ENCODE measurements at regions not wholly inside any gene's neighbourhood (a gene's known extent, or its start where the extent isn't known, plus 50 kb on each side); places are given as distances from the start of the nearest gene placed in this dataset.
"Not testable (repeated sequence)": the region's sequence is repeated elsewhere in the genome, so short reads cannot be mapped to it uniquely, and the experiment has no call there.

- Mint-ChIP-seq H3K4me3 (no peak overlapping the region), H3K36me3 (no peaks in the 10 kb centered on the region), H3K4me1 (ENCODE audit: low read depth in 2 of 2) (no peaks in the 10 kb centered on the region), H3K27me3 (peaks cover 2 to 11% of the 10 kb centered on the region in 2 donors), H3K27ac (no peak overlapping the region), H3K9me3 (no peaks in the 10 kb centered on the region)
- no peak for ATAC-seq
- no peak for DNase-seq (ENCODE audit: low spot score)
Measured at GRCh38 chr4:53844551-53844950, 219.9 kb downstream of the CHIC2 start.

DNA sequence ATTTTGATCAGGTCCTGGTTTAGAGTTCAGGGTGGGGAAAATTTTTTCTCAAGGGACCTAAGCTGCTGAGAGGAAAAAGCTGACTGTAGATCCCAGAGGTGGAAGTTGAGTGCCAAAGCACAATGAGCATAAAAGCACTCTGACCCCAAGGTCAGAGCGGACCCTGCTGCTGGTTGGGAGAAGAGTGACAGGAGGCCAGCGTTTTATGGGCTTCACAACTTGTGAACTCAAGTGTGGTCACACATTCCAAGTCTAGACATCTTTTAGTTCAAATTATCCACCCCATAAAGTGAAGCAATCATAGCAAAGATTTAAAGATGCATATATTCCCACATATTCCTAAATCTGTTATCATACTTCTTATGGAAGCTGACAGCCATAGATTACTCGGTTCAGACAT is 220.3 kb downstream of the CHIC2 start:
- Mint-ChIP-seq H3K27ac (no peak overlapping the region), H3K4me3 (no peak overlapping the region), H3K4me1 (ENCODE audit: low read depth in 2 of 2) (no peaks in the 10 kb centered on the region), H3K27me3 (peaks cover 2 to 11% of the 10 kb centered on the region in 2 donors), H3K9me3 (no peaks in the 10 kb centered on the region), H3K36me3 (no peaks in the 10 kb centered on the region)
- DNase-seq (ENCODE audit: low spot score) (no peak), ATAC-seq (no peak)

DNA sequence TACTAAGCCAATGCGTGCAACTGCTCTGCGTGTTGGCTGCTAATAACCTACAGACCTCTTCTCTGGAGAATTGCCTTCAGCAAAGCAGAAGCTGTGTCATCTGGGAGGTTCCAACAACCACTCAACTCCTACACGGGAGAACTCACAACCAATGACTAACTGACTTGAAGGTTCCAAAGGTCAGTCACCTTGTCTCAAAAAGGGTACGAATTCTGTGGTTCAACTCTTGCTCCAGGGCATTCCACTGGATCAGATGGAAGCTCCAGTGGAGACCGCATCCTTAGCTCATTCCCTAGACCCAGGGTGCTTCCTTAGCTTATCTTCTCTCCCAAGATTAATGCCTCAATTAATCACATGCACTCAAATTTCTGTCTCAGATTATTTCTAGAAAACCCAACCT is 222.7 kb downstream of the CHIC2 start:
- no peak for DNase-seq (ENCODE audit: low spot score)

DNA sequence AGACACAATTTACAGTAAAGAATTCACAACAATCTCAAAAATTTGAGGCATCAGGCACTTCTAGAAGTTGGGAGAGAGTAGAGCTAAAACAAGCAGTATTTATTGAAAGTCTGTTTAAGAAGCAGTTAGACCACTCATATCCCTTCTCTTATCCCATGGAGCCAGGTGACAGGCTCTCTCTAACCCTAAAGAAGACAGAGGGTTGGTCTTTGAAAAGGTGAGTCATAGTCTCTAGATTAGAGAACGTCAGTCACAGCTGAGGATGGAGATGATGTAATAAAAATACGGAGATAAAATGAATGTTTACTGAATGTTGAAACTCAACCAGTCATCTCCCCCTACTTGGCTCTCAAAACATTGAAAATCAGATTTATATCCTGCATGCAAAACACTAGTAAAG is 223.8 kb downstream of the CHIC2 start:
- Mint-ChIP-seq H3K27ac (no peak overlapping the region), H3K9me3 (peaks cover 9% of the 10 kb centered on the region), H3K4me1 (ENCODE audit: low read depth in 2 of 2) (no peaks in the 10 kb centered on the region), H3K36me3 (peaks cover 6% of the 10 kb centered on the region), H3K27me3 (peaks cover 2 to 20% of the 10 kb centered on the region in 2 donors), H3K4me3 (no peak overlapping the region)
- ATAC-seq (no peak), DNase-seq (ENCODE audit: low spot score) (no peak)

More for the DNA sequence above, 222.7 kb downstream of the CHIC2 start:
- Mint-ChIP-seq H3K4me1 (ENCODE audit: low read depth in 2 of 2) (no peaks in the 10 kb centered on the region), H3K4me3 (no peak overlapping the region), H3K27me3 (peaks cover 2 to 11% of the 10 kb centered on the region in 2 donors), H3K36me3 (no peaks in the 10 kb centered on the region), H3K27ac (no peak overlapping the region), H3K9me3 (no peaks in the 10 kb centered on the region)
- no peak for ATAC-seq

DNA sequence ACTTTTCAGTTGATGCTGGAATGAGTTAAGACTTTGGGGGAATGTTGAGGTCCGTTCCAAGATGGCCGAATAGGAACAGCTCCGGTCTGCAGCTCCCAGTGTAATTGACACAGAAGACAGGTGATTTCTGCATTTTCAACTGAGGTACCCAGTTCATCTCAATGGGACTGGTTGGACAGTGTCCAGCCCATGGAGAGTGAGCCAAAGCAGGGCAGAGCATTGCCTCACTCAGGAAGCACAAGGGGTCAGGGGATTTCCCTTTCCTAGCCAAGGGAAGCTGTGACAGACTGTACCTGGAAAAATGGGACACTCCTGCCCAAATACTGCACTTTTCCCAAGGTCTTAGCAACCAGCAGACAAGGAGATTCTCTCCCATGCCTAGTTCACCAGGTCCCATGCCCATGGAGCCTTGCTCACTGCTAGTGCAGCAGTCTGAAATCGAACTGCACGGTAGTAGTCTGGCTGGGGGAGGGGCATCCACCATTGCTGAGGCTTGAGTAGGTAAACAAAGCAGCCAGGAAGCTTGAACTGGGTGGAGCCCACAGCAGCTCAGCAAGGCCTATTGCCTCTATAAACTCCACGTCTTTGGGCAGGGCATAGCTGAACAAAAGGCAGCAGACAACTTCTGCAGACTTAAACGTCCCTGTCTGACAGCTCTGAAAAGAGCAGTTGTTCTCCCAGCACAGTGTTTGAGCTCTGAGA is 231.0 kb downstream of the CHIC2 start:
- Mint-ChIP-seq H3K36me3 (peaks cover 18% of the 10 kb centered on the region), H3K9me3 (peaks cover 20% of the 10 kb centered on the region), H3K27me3 (peaks cover 0 to 21% of the 10 kb centered on the region in 2 donors)
- DNase-seq (ENCODE audit: low spot score); ATAC-seq; H3K4me3 Mint-ChIP-seq; H3K4me1 Mint-ChIP-seq (ENCODE audit: low read depth in 2 of 2); H3K27ac Mint-ChIP-seq: not testable (repeated sequence)

- peaks cover 18% of the 10 kb centered on the region for H3K36me3 Mint-ChIP-seq
- H3K4me3 Mint-ChIP-seq, result no peak overlapping the region
- H3K4me1 Mint-ChIP-seq (ENCODE audit: low read depth in 2 of 2), result no peaks in the 10 kb centered on the region
- no peak overlapping the region for H3K27ac Mint-ChIP-seq
- DNase-seq (ENCODE audit: low spot score) (no peak), ATAC-seq (no peak)
- H3K27me3 Mint-ChIP-seq, result peaks cover 0 to 21% of the 10 kb centered on the region in 2 donors
- H3K9me3 Mint-ChIP-seq, result peaks cover 24% of the 10 kb centered on the region
Measured at GRCh38 chr4:53832549-53832948, 231.9 kb downstream of the CHIC2 start.

DNA sequence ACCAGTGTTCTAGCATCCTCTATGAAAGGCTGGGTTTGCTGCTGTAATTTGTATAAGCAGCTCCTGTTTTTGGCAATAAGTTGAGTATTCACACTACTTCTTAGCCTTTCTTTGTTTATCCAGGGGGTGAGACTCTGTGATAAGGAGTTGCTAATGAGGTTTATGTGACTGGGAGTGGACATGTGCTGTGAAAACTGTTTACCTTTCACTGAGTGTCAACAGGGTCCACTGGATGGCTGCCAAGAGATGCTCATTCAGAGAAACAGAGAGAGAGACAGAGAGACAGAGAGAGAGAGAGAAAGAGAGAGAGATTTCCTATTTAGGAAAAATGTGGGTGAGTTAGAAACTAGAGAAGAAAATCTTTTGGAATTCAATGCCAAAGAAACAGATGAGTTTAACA is 233.9 kb downstream of the CHIC2 start:
- peaks cover 21% of the 10 kb centered on the region for H3K9me3 Mint-ChIP-seq
- peaks cover 0 to 18% of the 10 kb centered on the region in 2 donors for H3K27me3 Mint-ChIP-seq
- H3K4me1 Mint-ChIP-seq (ENCODE audit: low read depth in 2 of 2), result no peaks in the 10 kb centered on the region
- no peak overlapping the region for H3K27ac Mint-ChIP-seq
- peaks cover 18% of the 10 kb centered on the region for H3K36me3 Mint-ChIP-seq
- no peak for ATAC-seq
- no peak for DNase-seq (ENCODE audit: low spot score)
- no peak overlapping the region for H3K4me3 Mint-ChIP-seq

DNA sequence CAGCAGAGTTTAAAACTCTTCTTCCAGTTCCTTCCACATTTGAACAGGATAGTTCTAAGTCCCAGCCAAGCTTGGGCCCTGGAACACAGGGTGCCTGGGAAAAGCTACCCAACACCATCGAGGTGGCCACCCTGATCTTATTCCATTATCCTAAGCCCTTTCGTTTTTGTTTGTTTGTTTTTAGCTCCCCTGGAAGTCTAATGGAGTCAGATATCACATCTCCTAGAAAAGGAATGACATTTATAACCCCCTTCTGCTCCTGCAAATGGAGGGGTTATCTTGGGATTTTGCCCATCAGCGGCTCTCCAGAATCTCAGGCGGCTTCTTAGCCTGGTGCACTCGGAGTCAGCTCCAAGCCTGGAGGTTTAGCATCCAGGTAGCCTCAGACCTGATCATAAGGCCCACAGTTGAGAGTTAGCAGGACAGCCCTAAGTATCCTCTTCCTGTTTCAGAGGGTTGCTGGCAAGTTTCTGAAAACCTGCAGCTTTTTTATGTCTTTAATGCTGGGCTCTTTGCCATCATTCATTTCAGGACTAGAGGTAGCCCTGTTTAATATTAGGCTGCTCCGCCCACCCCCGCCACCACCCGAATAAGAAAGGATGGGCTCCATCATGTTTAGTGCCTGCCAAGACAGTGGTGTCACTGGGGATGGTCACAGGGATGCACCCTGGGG is 230.0 kb upstream of the LNX1 start:
- no peak for ATAC-seq
- H3K4me3 Mint-ChIP-seq, result no peak overlapping the region
- DNase-seq (ENCODE audit: low spot score), result no peak
- no peak overlapping the region for H3K27ac Mint-ChIP-seq
- peaks cover under 1 to 2% of the 10 kb centered on the region in 2 donors for H3K27me3 Mint-ChIP-seq
- peaks cover 6% of the 10 kb centered on the region for H3K9me3 Mint-ChIP-seq
- no peaks in the 10 kb centered on the region for H3K4me1 Mint-ChIP-seq (ENCODE audit: low read depth in 2 of 2)
- H3K36me3 Mint-ChIP-seq, result no peaks in the 10 kb centered on the region

DNA sequence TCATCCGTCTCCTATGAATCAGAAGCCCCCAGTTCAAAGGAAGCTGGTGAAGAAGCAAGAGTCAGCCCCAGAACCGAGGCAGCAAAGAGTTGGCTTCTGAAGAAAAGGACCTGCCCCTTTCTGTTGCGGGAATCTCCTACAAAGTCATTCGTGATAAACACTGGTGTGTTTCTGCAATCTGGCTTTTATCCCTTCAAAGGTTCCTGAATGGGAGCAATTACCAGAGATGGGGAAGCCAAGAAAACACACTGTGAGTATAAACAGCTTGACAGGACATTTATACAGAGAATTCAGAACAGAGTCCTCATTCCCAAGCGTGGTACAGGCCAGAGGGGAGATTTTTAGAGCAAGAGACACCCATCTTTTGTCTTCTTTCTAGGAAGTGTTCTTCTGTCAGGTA is 226.8 kb upstream of the LNX1 start:
- Mint-ChIP-seq H3K27ac (no peak overlapping the region), H3K27me3 (peaks cover 0 to 2% of the 10 kb centered on the region in 2 donors), H3K36me3 (no peaks in the 10 kb centered on the region), H3K4me1 (ENCODE audit: low read depth in 2 of 2) (no peaks in the 10 kb centered on the region), H3K4me3 (no peak overlapping the region), H3K9me3 (peaks cover 6% of the 10 kb centered on the region)
- DNase-seq (ENCODE audit: low spot score) (no peak), ATAC-seq (no peak)

DNA sequence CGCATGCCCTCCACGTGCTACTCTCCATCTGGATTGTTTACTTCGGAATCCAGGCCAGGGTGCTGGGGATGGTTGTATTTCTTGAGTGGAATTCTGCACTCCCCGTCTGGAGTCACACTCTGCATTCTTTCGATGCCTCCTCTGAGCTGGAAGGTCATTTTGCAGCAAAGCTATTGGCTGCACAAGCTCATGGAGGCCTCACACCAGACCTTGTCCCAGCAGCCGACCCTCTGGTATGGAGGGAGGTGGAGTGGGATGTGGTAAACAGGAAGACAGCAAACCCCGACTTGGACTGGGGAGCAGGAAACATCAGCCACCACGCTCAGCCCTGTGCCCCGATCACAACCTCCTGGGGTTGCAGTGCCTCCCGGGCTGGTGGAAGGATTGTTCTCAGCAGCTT is 225.3 kb upstream of the LNX1 start:
- no peak for ATAC-seq
- H3K4me3 Mint-ChIP-seq, result no peak overlapping the region

DNA sequence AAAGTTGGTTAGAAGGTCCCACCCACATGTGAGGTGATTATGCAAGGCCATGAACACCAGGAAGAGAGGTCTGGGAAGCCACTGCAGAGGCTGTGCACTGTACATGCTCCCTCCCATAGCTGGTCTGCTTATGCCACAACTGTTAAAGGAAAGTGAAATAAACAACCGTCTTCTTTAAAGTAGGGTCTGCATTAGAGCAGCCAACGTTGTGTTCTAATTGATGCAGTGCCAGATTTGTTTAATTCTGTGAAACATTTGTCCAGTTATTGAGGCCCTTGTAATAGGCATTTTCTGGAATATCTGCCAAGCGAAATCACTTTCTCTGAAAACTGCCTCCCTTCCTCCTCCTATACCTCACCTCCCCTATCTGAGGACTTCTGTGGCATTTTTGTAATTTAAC is 224.0 kb upstream of the LNX1 start:
- no peak overlapping the region for H3K27ac Mint-ChIP-seq
- H3K36me3 Mint-ChIP-seq, result no peaks in the 10 kb centered on the region
- peaks cover 3% of the 10 kb centered on the region for H3K9me3 Mint-ChIP-seq
- H3K4me1 Mint-ChIP-seq (ENCODE audit: low read depth in 2 of 2), result no peaks in the 10 kb centered on the region
- ATAC-seq (no peak), DNase-seq (ENCODE audit: low spot score) (no peak)
- no peak overlapping the region for H3K4me3 Mint-ChIP-seq
- H3K27me3 Mint-ChIP-seq, result peaks cover 0 to 2% of the 10 kb centered on the region in 2 donors

More for the DNA sequence above, 225.3 kb upstream of the LNX1 start:
- Mint-ChIP-seq H3K27me3 (peaks cover 0 to 2% of the 10 kb centered on the region in 2 donors), H3K27ac (no peak overlapping the region), H3K4me1 (ENCODE audit: low read depth in 2 of 2) (no peaks in the 10 kb centered on the region), H3K36me3 (no peaks in the 10 kb centered on the region), H3K9me3 (peaks cover 3% of the 10 kb centered on the region)
- DNase-seq (ENCODE audit: low spot score), result no peak

- Mint-ChIP-seq H3K4me3 (no peak overlapping the region), H3K27ac (no peak overlapping the region), H3K4me1 (ENCODE audit: low read depth in 2 of 2) (no peaks in the 10 kb centered on the region), H3K27me3 (peaks cover 0 to 2% of the 10 kb centered on the region in 2 donors), H3K9me3 (peaks cover 3% of the 10 kb centered on the region), H3K36me3 (no peaks in the 10 kb centered on the region)
- ATAC-seq (no peak), DNase-seq (ENCODE audit: low spot score) (no peak)
Measured at GRCh38 chr4:53813998-53814397, 222.7 kb upstream of the LNX1 start.

- H3K4me3 Mint-ChIP-seq, result no peak overlapping the region
- no peaks in the 10 kb centered on the region for H3K27me3 Mint-ChIP-seq
- DNase-seq (ENCODE audit: low spot score), result no peak
- ATAC-seq, result peak in 1 of 2 donors; percentile 52
- no peak overlapping the region for H3K27ac Mint-ChIP-seq
- H3K9me3 Mint-ChIP-seq, result no peaks in the 10 kb centered on the region
- H3K36me3 Mint-ChIP-seq, result no peaks in the 10 kb centered on the region
- H3K4me1 Mint-ChIP-seq (ENCODE audit: low read depth in 2 of 2), result no peaks in the 10 kb centered on the region
Measured at GRCh38 chr4:53810643-53811042, 219.4 kb upstream of the LNX1 start.

DNA sequence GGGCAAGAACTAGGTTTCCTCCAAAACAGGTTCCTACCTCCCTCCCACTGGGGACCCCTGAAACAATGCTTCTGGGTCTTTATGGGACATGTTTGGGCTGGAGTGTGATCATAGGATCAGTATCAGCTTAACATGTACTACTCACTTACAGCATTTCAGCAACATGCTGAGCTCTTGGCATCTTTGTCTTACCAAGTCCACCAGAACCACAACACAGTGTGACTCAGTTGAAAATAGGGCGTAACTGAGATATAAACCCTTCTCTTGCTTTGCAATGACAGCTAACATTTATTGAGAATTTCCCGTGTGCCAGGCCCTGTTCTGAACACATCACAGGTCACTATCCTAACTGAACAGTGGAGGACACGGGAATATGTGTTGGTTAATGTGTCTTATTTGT is 218.5 kb upstream of the LNX1 start:
- no peaks in the 10 kb centered on the region for H3K36me3 Mint-ChIP-seq
- H3K9me3 Mint-ChIP-seq, result no peaks in the 10 kb centered on the region
- no peak for DNase-seq (ENCODE audit: low spot score)
- H3K4me1 Mint-ChIP-seq (ENCODE audit: low read depth in 2 of 2), result no peaks in the 10 kb centered on the region
- H3K27me3 Mint-ChIP-seq, result no peaks in the 10 kb centered on the region
- H3K27ac Mint-ChIP-seq, result no peak overlapping the region
- ATAC-seq, result no peak
- no peak overlapping the region for H3K4me3 Mint-ChIP-seq
